ENCODE measurements at regions not wholly inside any gene's neighbourhood (a gene's known extent, or its start where the extent isn't known, plus 50 kb on each side); places are given as distances from the start of the nearest gene placed in this dataset.
A peak's percentile ranks its signal among the peaks of the same experiment; 100 is the strongest.

DNA sequence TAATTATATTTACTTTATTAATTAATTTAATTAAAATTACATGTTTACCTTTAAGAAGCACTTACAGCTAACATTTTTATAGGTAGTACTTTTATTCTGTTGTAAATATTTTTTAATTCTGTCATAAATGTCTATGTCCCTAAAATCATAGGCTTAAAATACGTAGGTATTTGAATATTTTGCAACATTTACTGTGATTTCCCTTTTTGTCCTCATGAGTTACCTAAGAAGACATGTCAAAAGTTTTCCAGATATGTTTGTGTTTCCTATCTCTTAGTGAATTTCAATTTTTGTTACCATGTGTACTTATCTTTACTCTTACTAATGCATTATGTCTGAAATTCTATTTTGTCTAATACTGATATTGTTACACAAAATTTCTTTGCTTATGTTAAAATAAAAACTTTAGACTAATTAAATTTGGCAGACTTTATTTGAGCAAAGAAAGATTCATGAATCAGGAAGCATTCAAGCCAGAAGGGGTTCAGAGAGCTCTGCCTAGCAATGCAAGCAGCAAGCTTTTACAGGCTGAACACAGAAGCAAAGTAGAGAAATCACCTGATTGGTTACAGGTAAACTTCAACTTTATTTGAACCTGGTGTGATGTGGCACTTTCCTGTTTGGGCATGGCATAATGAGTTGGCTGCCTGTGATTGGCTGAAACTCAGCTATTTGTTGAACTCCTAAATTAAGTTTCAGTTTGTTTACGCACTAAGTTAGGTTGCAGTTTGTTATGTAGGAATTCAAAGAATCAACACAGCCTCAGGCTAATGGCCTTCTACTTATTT, 123.2 kb upstream of the TMEM170B start:
- ChIA-PET POLR2A (interaction anchor here (1.1 to 1.8 kb wide), 5 partner anchors 12 to 181 kb away, joined by 3 to 8 read pairs (median 4); partner anchors contain the start of gene NEDD9), CTCF (interaction anchor here (1.0 to 2.7 kb wide), 8 partner anchors 10 to 242 kb away, joined by 3 to 12 read pairs (median 4); no protein-coding TSS in a partner anchor)
- Mint-ChIP-seq H3K36me3 (ENCODE audit: low read depth) (peaks cover 12% of the 10 kb centered on the region), H3K4me3 (peak overlapping the region; percentile 4), H3K4me1 (ENCODE audit: low read depth) (peaks cover 50% of the 10 kb centered on the region), H3K27ac (no peak overlapping the region), H3K27me3 (ENCODE audit: low read depth) (no peaks in the 10 kb centered on the region), H3K9me3 (ENCODE audit: insufficient read depth) (peaks cover 16% of the 10 kb centered on the region)
- ATAC-seq (peak; percentile 47), DNase-seq (peak; percentile 56)

DNA sequence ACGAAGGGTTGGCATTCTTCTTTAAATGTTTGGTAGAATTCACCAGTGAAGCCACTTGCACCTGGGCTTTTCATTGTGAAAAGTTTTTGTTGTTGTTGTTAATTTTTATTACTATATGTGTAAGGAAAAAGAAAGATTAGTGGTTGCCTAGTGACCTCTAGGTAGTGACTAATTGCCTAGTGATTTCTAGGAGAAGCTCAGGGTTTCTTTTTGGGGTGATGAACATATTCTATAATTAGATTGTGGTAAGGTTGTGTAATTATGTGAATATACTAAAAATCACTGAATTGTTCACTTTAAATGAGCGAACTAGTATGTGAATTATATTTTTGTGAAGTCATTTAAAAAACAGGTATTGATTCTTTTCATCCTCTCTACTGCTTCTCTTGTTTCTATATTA, 123.8 kb upstream of the TMEM170B start:
- ATAC-seq (no peak), DNase-seq (no peak)
- peaks cover 12% of the 10 kb centered on the region for H3K36me3 Mint-ChIP-seq (ENCODE audit: low read depth)
- H3K4me1 Mint-ChIP-seq (ENCODE audit: low read depth) = peaks cover 52% of the 10 kb centered on the region
- POLR2A ChIA-PET = interaction anchor here (1.1 to 1.8 kb wide), 5 partner anchors 12 to 181 kb away, joined by 3 to 8 read pairs (median 4); partner anchors contain the start of gene NEDD9
- H3K4me3 Mint-ChIP-seq = no peak overlapping the region
- CTCF ChIA-PET = interaction anchor here (0.9 to 2.3 kb wide), 6 partner anchors 16 to 241 kb away, joined by 3 to 12 read pairs (median 4); no protein-coding TSS in a partner anchor
- peaks cover 16% of the 10 kb centered on the region for H3K9me3 Mint-ChIP-seq (ENCODE audit: insufficient read depth)
- peak overlapping the region; percentile 73 for H3K27ac Mint-ChIP-seq
- H3K27me3 Mint-ChIP-seq (ENCODE audit: low read depth) = no peaks in the 10 kb centered on the region

DNA sequence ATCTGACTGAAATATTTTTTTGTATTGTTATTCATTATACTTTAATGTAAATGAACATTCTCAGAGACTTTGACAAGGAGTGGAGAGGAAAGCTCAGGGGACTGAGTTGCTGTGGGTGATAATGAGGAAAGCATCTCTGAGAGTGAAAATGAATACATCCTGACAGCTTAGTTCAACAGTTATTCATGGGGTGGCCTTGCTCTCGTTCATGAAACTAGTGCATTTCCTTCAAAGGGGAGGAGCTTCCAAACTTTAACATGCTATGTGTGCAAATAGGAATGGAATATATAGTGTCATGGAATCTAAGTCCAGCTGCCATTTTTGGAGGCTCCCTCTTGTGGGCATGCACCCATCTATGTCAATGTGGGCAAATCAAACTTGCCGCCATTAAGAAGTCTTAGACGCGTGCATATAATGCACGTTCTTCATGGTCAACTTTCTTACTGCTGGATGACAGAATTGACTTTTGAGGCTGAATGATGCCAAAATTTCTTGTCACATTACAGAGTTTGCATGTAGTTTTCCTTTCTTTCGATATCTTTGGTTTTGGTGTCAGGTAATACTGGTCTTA, 124.3 kb upstream of the TMEM170B start:
- H3K4me3 Mint-ChIP-seq = peak overlapping the region; percentile 35
- H3K4me1 Mint-ChIP-seq (ENCODE audit: low read depth) = peaks cover 52% of the 10 kb centered on the region
- no peaks in the 10 kb centered on the region for H3K27me3 Mint-ChIP-seq (ENCODE audit: low read depth)
- peak; percentile 35 for ATAC-seq
- DNase-seq = no peak
- peak overlapping the region; percentile 73 for H3K27ac Mint-ChIP-seq
- peaks cover 12% of the 10 kb centered on the region for H3K36me3 Mint-ChIP-seq (ENCODE audit: low read depth)
- peaks cover 16% of the 10 kb centered on the region for H3K9me3 Mint-ChIP-seq (ENCODE audit: insufficient read depth)
- CTCF ChIA-PET = interaction anchor here (0.9 to 2.3 kb wide), 5 partner anchors 11 to 191 kb away, joined by 3 to 12 read pairs (median 5); no protein-coding TSS in a partner anchor
- POLR2A ChIA-PET = interaction anchor here (1.1 to 1.6 kb wide), 4 partner anchors 13 to 63 kb away, joined by 3 to 7 read pairs (median 5); no protein-coding TSS in a partner anchor

DNA sequence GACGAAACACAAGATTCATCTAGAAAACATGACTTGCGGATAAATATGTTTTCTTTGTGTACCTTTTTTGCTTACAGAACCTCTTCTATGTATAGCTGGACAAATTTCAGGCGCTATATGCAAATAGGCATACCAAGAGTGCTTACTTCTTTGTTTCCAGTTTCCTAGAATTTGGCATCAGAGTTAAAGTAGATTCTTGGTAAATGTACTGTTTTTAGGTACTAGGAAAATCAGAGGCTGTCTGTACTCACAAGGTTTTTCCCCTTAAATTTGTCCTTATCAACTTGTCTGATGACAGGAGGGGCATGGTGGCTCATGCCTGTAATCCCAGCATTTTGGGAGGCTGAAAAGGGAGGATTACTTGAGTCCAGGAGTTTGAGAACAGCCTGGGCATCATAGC, 124.9 kb upstream of the TMEM170B start:
- Mint-ChIP-seq H3K27me3 (ENCODE audit: low read depth) (no peaks in the 10 kb centered on the region), H3K4me1 (ENCODE audit: low read depth) (peaks cover 52% of the 10 kb centered on the region), H3K4me3 (no peak overlapping the region), H3K36me3 (ENCODE audit: low read depth) (peaks cover 12% of the 10 kb centered on the region), H3K27ac (peak overlapping the region; percentile 66), H3K9me3 (ENCODE audit: insufficient read depth) (peaks cover 10% of the 10 kb centered on the region)
- no peak for DNase-seq
- ATAC-seq = peak; percentile 45
- CTCF ChIA-PET = interaction anchor here (0.9 to 2.3 kb wide), 5 partner anchors 11 to 191 kb away, joined by 3 to 12 read pairs (median 5); no protein-coding TSS in a partner anchor
- POLR2A ChIA-PET = interaction anchor here (1.1 to 1.6 kb wide), 3 partner anchors 30 to 62 kb away, joined by 3 to 7 read pairs (median 6); no protein-coding TSS in a partner anchor

DNA sequence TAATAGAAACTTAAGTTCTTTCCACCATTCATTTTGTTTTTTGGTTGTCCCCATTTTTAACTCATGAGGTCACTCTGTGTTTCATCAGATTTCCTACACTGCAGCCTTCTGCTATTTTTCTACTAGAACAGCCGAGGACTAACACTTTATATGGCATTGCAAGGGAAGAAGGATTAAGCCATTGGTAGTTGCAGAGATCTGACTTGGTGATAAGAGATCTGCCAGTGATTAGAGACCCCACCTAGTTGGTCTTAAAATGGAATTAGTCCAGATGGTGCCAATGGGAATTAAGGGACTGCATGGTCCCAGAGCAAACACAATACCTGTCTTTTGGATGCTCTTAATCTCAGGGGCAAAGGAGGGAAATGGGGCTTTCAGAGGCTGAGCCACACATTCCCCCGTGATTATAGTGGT, 125.5 kb upstream of the TMEM170B start:
- ATAC-seq = peak; percentile 13
- Mint-ChIP-seq H3K9me3 (ENCODE audit: insufficient read depth) (peaks cover 9% of the 10 kb centered on the region), H3K27me3 (ENCODE audit: low read depth) (peaks cover under 1% of the 10 kb centered on the region), H3K36me3 (ENCODE audit: low read depth) (peaks cover 12% of the 10 kb centered on the region), H3K27ac (peak overlapping the region; percentile 66), H3K4me3 (no peak overlapping the region), H3K4me1 (ENCODE audit: low read depth) (peaks cover 52% of the 10 kb centered on the region)
- ChIA-PET POLR2A (interaction anchor here (1.4 to 1.6 kb wide), 2 partner anchors 29 to 31 kb away, joined by 6 to 7 read pairs; no protein-coding TSS in a partner anchor), CTCF (no interaction called here)
- DNase-seq = no peak

DNA sequence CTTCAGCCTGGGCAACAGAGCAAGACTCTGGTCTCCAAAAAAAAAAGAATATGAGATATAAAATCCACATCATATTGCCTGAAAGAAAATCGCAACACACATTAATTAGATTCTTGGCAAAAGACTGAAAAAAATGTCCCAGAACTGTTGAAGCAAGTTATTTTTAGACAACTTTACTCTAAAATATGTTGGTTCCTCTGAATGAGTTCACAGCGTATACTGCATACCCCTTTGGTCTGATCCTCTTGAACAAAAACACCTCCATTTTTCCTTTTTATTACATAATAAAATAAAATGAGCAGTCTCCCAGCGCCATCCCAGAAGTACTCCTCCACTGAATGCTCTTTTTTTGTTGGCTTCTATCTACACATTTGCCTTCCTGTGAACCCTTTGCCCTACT, 126.0 kb upstream of the TMEM170B start:
- no peak for DNase-seq
- peak overlapping the region; percentile 66 for H3K27ac Mint-ChIP-seq
- peaks cover 2% of the 10 kb centered on the region for H3K27me3 Mint-ChIP-seq (ENCODE audit: low read depth)
- no peak for ATAC-seq
- peaks cover 52% of the 10 kb centered on the region for H3K4me1 Mint-ChIP-seq (ENCODE audit: low read depth)
- ChIA-PET CTCF (interaction anchor here (1.0 to 1.9 kb wide), 2 partner anchors 27 to 84 kb away, joined by 4 to 7 read pairs; no protein-coding TSS in a partner anchor), POLR2A (interaction anchor here (0.7 kb wide), 1 partner anchor 188 kb away, joined by 3 read pairs; no protein-coding TSS in a partner anchor)
- peaks cover 11% of the 10 kb centered on the region for H3K36me3 Mint-ChIP-seq (ENCODE audit: low read depth)
- peaks cover 9% of the 10 kb centered on the region for H3K9me3 Mint-ChIP-seq (ENCODE audit: insufficient read depth)
- H3K4me3 Mint-ChIP-seq = no peak overlapping the region

DNA sequence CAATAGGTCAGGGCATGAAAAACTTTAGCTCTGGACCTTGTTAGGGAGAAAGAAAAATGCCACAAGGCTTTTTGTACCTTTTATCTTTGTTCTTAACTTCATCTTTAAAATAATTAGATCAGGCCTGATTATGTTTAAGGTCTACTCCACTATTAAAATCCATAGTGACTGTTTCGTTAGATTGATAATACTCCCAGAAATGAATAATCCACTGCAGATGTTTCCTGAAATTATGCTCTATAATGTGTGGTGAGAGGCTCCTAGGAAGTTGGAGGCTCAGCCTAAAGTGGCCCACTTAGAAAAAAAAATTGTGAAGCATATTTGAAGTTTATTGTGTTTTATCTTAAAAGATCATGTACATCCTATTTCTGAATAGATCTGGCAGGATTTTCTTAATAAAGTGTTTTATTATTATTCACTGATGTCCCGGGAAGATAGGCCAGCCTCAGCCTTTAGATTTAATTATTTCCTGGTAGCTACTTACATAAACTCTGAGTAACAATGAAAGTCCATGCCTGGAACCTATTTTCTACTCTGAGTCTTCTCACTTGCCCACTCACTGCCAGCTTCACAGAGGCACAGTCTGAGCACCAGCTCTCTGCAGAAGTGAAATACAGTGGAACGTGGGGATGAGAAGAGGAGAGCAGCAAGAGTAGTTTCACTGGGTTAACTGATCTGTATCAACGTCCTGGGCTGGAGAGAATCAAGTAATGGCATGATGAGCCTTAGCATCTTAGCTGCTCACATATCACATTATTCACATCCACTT, 126.8 kb upstream of the TMEM170B start:
- H3K36me3 Mint-ChIP-seq (ENCODE audit: low read depth) = peaks cover 3% of the 10 kb centered on the region
- H3K27ac Mint-ChIP-seq = peak overlapping the region; percentile 5
- H3K4me1 Mint-ChIP-seq (ENCODE audit: low read depth) = peaks cover 45% of the 10 kb centered on the region
- peaks cover 2% of the 10 kb centered on the region for H3K27me3 Mint-ChIP-seq (ENCODE audit: low read depth)
- POLR2A ChIA-PET = interaction anchor here (0.6 to 0.7 kb wide), 2 partner anchors 30 to 187 kb away, joined by 3 read pairs; no protein-coding TSS in a partner anchor
- peaks cover 9% of the 10 kb centered on the region for H3K9me3 Mint-ChIP-seq (ENCODE audit: insufficient read depth)
- CTCF ChIA-PET = interaction anchor here (1.0 to 1.9 kb wide), 2 partner anchors 28 to 85 kb away, joined by 4 to 7 read pairs; no protein-coding TSS in a partner anchor
- ATAC-seq (no peak), DNase-seq (no peak)
- H3K4me3 Mint-ChIP-seq = no peak overlapping the region

DNA sequence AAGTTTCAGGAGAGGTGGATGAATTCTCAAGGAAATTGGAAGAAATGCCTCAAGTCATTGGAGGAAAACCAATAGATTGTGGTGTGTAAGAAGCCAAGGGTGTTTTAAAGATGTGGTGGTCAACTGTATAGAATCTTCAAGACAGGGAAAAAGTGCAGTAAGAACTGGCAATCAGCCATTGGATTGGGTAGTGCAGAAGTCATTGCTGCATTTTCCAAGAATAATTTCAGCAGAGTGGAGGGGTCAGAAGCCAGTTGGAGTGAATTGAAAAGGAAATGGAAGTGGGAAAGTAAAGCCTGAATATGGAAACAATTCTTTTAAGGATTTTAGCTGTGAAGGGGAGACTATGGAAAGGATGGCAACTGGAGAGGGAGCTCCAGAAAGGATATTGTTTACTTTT, 128.2 kb upstream of the TMEM170B start:
- Mint-ChIP-seq H3K36me3 (ENCODE audit: low read depth) (peaks cover 3% of the 10 kb centered on the region), H3K9me3 (ENCODE audit: insufficient read depth) (peaks cover 2% of the 10 kb centered on the region), H3K27me3 (ENCODE audit: low read depth) (peaks cover 2% of the 10 kb centered on the region), H3K27ac (no peak overlapping the region), H3K4me1 (ENCODE audit: low read depth) (peaks cover 46% of the 10 kb centered on the region), H3K4me3 (no peak overlapping the region)
- no peak for ATAC-seq
- DNase-seq = no peak
- CTCF ChIA-PET = interaction anchor here (1.0 to 1.9 kb wide), 2 partner anchors 87 to 237 kb away, joined by 3 to 7 read pairs; no protein-coding TSS in a partner anchor
- POLR2A ChIA-PET = no interaction called here

DNA sequence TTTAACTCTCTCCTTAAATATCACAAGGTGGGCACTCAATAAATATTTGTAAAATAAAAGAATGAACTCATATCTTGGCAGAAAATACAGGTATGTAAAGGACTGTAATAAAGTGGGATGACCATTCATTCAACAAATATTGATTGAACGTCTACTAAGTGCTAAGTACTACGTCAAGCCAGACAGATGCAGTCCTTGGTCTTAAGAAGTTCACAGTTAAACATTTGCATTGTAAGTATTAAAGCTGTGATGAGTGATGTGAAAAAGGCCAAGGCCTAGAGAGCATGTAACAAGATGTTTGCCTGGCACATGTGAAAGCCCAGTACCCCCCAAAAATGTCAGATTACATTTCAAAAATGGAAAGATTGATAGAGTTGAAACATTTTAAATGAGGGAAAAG, 130.1 kb upstream of the TMEM170B start:
- no peaks in the 10 kb centered on the region for H3K9me3 Mint-ChIP-seq (ENCODE audit: insufficient read depth)
- no peak overlapping the region for H3K27ac Mint-ChIP-seq
- no peak overlapping the region for H3K4me3 Mint-ChIP-seq
- DNase-seq = no peak
- POLR2A ChIA-PET = no interaction called here
- H3K27me3 Mint-ChIP-seq (ENCODE audit: low read depth) = peaks cover 2% of the 10 kb centered on the region
- CTCF ChIA-PET = no interaction called here
- peaks cover 29% of the 10 kb centered on the region for H3K4me1 Mint-ChIP-seq (ENCODE audit: low read depth)
- no peak for ATAC-seq
- H3K36me3 Mint-ChIP-seq (ENCODE audit: low read depth) = no peaks in the 10 kb centered on the region

DNA sequence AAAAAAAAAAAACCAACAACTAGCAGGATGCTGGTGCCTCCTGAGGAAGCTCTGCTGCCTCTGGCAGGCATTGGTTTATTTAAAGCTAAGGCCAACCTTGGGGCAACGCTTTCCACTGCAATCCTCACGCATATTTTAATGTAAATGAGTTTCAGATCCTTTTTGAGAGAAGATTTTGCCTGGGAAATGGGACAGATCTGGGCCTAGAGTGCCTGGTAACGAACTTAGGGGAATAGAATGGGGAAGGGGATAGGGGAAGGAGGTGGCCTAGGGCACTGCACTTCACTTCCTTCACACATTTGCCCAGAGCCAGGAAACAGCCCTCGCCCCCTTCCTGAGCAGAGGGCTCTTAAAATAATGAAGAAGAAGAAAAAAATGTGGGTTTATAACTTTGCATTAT, 132.7 kb upstream of the TMEM170B start:
- DNase-seq (no peak), ATAC-seq (no peak)
- H3K4me1 Mint-ChIP-seq (ENCODE audit: low read depth) = peaks cover 12% of the 10 kb centered on the region
- POLR2A ChIA-PET = no interaction called here
- no peak overlapping the region for H3K27ac Mint-ChIP-seq
- H3K27me3 Mint-ChIP-seq (ENCODE audit: low read depth) = peaks cover 2% of the 10 kb centered on the region
- H3K9me3 Mint-ChIP-seq (ENCODE audit: insufficient read depth) = no peaks in the 10 kb centered on the region
- no peaks in the 10 kb centered on the region for H3K36me3 Mint-ChIP-seq (ENCODE audit: low read depth)
- no peak overlapping the region for H3K4me3 Mint-ChIP-seq
- CTCF ChIA-PET = interaction anchor here (1.0 kb wide), 1 partner anchor 170 kb away, joined by 3 read pairs; no protein-coding TSS in a partner anchor

DNA sequence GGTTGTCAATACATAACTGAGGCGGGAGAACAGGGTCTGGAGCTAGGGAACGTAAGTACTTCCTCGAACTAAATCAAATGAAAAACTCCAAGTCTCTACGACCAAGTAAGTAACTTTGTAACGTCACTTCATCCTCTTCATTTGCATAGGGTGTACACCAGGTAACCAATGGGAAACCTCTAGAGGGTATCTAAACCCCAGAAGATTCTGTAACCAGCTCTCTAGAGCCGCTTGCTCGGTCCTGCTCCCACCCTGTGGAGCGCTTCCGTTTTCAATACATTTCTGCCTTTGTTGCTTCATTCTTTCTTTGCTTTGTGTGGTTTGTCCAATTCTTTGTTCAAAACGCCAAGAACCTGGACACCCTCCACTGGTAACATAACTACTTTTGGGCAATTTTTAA, 133.5 kb upstream of the TMEM170B start:
- no peak overlapping the region for H3K4me3 Mint-ChIP-seq
- H3K27me3 Mint-ChIP-seq (ENCODE audit: low read depth) = peaks cover 2% of the 10 kb centered on the region
- H3K4me1 Mint-ChIP-seq (ENCODE audit: low read depth) = peaks cover 8% of the 10 kb centered on the region
- CTCF ChIA-PET = no interaction called here
- no peak overlapping the region for H3K27ac Mint-ChIP-seq
- DNase-seq (no peak), ATAC-seq (no peak)
- no peaks in the 10 kb centered on the region for H3K9me3 Mint-ChIP-seq (ENCODE audit: insufficient read depth)
- no peaks in the 10 kb centered on the region for H3K36me3 Mint-ChIP-seq (ENCODE audit: low read depth)
- POLR2A ChIA-PET = interaction anchor here (0.6 kb wide), 1 partner anchor 745 kb away, joined by 3 read pairs; no protein-coding TSS in a partner anchor
